SK-N-SH (cell line): ENCODE measurements at regions not wholly inside any gene's neighbourhood (a gene's known extent, or its start where the extent isn't known, plus 50 kb on each side); places are given as distances from the start of the nearest gene placed in this dataset.

Source experiments
- CTCF ChIA-PET: fragments of 300-600, 350-600 bp; formaldehyde crosslinking; extraction: SDS; loops from one replicate; lab custom pipeline; 2021; lab: Yijun Ruan, JAX
- POLR2A ChIA-PET: fragments of 350-600 bp; sonication (Branson Sonifier 250); formaldehyde crosslinking; extraction: SDS; loops from one replicate; lab custom pipeline; 2020; ENCODE audit warnings: antibody characterized with exemption, inconsistent platforms; lab: Yijun Ruan, JAX
- DNase-seq: peaks from one replicate; pipeline ENCODE4 v3.0.0; 2012
- H2AFZ ChIP-seq: fragments of 200-600 bp; sonication (generic); 2 replicates; pipeline ENCODE4 v1.8.1; 2016; ENCODE audit warnings: antibody characterized with exemption, mild to moderate bottlenecking, low read depth
- H3F3A ChIP-seq: fragments of 200-600 bp; sonication (generic); replicated peaks from 2 replicates; pipeline ENCODE3; 2016; ENCODE audit warnings: antibody characterized with exemption, mild to moderate bottlenecking; ENCODE audit not compliant: insufficient read depth
- H3K27ac ChIP-seq, 2 experiments: fragments of 200-500 bp in 1 of 2; fragments of 200-600 bp in 1 of 2; sonication (Bioruptor generic) in 1 of 2; sonication (generic), shearing (Covaris generic) in 1 of 2; 2 replicates each; pipeline versions ENCODE4 v1.5.1 to v1.6.1; 2014 to 2016; ENCODE audit warnings: low read depth in 2 of 2, inconsistent platforms in 1 of 2, low read length in 1 of 2, mild to moderate bottlenecking in 1 of 2, mixed read lengths in 1 of 2
- H3K27me3 ChIP-seq: fragments of 200-600 bp; sonication (generic), shearing (Covaris generic); 2 replicates; pipeline ENCODE4 v1.6.1; 2016; ENCODE audit warnings: mixed run types; ENCODE audit not compliant: insufficient read depth
- H3K36me3 ChIP-seq, 2 experiments: fragments of 200-500 bp in 1 of 2; fragments of 200-600 bp in 1 of 2; sonication (Bioruptor generic) in 1 of 2; sonication (generic) in 1 of 2; replicated peaks in 1 of 2; 2 replicates each; pipeline versions ENCODE3 to v1.5.1; 2014 to 2016; ENCODE audit warnings: low read length in 1 of 2, mild to moderate bottlenecking in 1 of 2; ENCODE audit not compliant: insufficient read depth in 2 of 2, control insufficient read depth in 1 of 2
- H3K4me1 ChIP-seq, 2 experiments: fragments of 200-500 bp in 1 of 2; fragments of 200-600 bp in 1 of 2; sonication (Bioruptor generic) in 1 of 2; sonication (generic), shearing (Covaris generic) in 1 of 2; 2 replicates each; pipeline versions ENCODE4 v1.5.1 to v1.6.1; 2014 to 2016; ENCODE audit warnings: low read depth in 1 of 2, low read length in 1 of 2, mixed run types in 1 of 2; ENCODE audit not compliant: insufficient read depth in 2 of 2, control insufficient read depth in 1 of 2
- H3K4me2 ChIP-seq: fragments of 200-600 bp; sonication (generic), shearing (Covaris generic); 2 replicates; pipeline ENCODE4 v1.6.1; 2017; ENCODE audit warnings: mixed run types
- H3K4me3 ChIP-seq, 2 experiments: fragments of 200-500 bp in 1 of 2; fragments of 200-600 bp in 1 of 2; sonication (Bioruptor generic) in 1 of 2; sonication (generic), shearing (Covaris generic) in 1 of 2; 2 replicates each; pipeline versions ENCODE4 v1.5.1 to v1.8.1; 2014 to 2016; ENCODE audit warnings: low read depth in 2 of 2, inconsistent platforms in 1 of 2, low read length in 1 of 2, mild to moderate bottlenecking in 1 of 2, mixed read lengths in 1 of 2, moderate library complexity in 1 of 2
- H3K79me2 ChIP-seq: fragments of 200-600 bp; sonication (generic); 2 replicates; pipeline ENCODE4 v1.8.1; 2017; ENCODE audit warnings: mild to moderate bottlenecking; ENCODE audit not compliant: insufficient read depth
- H3K9ac ChIP-seq: fragments of 200-600 bp; sonication (generic); 2 replicates; pipeline ENCODE4 v1.6.1; 2017; ENCODE audit warnings: mixed run types
- H3K9me2 ChIP-seq: fragments of 200-600 bp; sonication (generic); 2 replicates; pipeline ENCODE4 v1.6.1; 2017; ENCODE audit warnings: mixed run types
- H3K9me3 ChIP-seq: fragments of 200-600 bp; sonication (generic); 2 replicates; pipeline ENCODE4 v1.6.1; 2017; ENCODE audit warnings: mixed run types, mild to moderate bottlenecking, moderate library complexity
- H4K20me1 ChIP-seq: fragments of 200-600 bp; sonication (generic); 2 replicates; pipeline ENCODE4 v1.6.1; 2017; ENCODE audit warnings: mild to moderate bottlenecking, mixed run types; ENCODE audit not compliant: insufficient read depth
- ELF1 ChIP-seq: IDR thresholded peaks from 2 replicates; pipeline ENCODE4 v1.4.0; 2012
- FOSL2 ChIP-seq: IDR thresholded peaks from 2 replicates; pipeline ENCODE4 v1.4.0; 2012; ENCODE audit warnings: low read depth, mild to moderate bottlenecking, moderate library complexity, borderline replicate concordance
- FOXJ3 ChIP-seq: sonication (generic); formaldehyde crosslinking; IDR thresholded peaks from 2 replicates; pipeline ENCODE4 v1.5.1; 2020; ENCODE audit warnings: mild to moderate bottlenecking, missing genetic modification reagents
- FOXM1 ChIP-seq: IDR thresholded peaks from 2 replicates; pipeline ENCODE4 v1.4.0; 2012; ENCODE audit warnings: low read depth, mild to moderate bottlenecking
- GABPA ChIP-seq: IDR thresholded peaks from 2 replicates; pipeline ENCODE4 v1.4.0; 2012; ENCODE audit warnings: low read depth, mild to moderate bottlenecking
- JUND ChIP-seq: IDR thresholded peaks from 2 replicates; pipeline ENCODE4 v1.4.0; 2012
- MAX ChIP-seq: IDR thresholded peaks from 2 replicates; pipeline ENCODE4 v1.4.0; 2012; ENCODE audit warnings: low read depth
- MEF2A ChIP-seq: IDR thresholded peaks from 2 replicates; pipeline ENCODE4 v1.4.0; 2012; ENCODE audit warnings: low read depth, borderline replicate concordance
- NFIC ChIP-seq: IDR thresholded peaks from 2 replicates; pipeline ENCODE4 v1.4.0; 2012; ENCODE audit warnings: borderline replicate concordance
- NRF1 ChIP-seq: IDR thresholded peaks from 2 replicates; pipeline ENCODE4 v1.6.1; 2012; ENCODE audit warnings: low read depth, mild to moderate bottlenecking, low read length
- POLR2AphosphoS5 ChIP-seq: IDR thresholded peaks from 2 replicates; pipeline ENCODE4 v1.6.1; 2012; ENCODE audit warnings: low read depth, low read length
- RCOR1 ChIP-seq: fragments of 150-350 bp; IDR thresholded peaks from 2 replicates; pipeline ENCODE4 v1.6.1; 2017; ENCODE audit warnings: antibody characterized with exemption, low read length
- RFX5 ChIP-seq: IDR thresholded peaks from 2 replicates; pipeline ENCODE4 v1.6.1; 2012; ENCODE audit warnings: mild to moderate bottlenecking, improper control_type of control experiment, low read length
- SMC3 ChIP-seq: IDR thresholded peaks from 2 replicates; pipeline ENCODE4 v1.6.1; 2012; ENCODE audit warnings: low read depth, low read length, improper control_type of control experiment
- TAF1 ChIP-seq: IDR thresholded peaks from 2 replicates; pipeline ENCODE4 v1.6.1; 2012; ENCODE audit warnings: low read depth, mild to moderate bottlenecking, low read length, moderate library complexity, borderline replicate concordance
- TCF12 ChIP-seq: IDR thresholded peaks from 2 replicates; pipeline ENCODE4 v1.4.0; 2012
- USF1 ChIP-seq: IDR thresholded peaks from 2 replicates; pipeline ENCODE4 v1.4.0; 2012; ENCODE audit warnings: low read depth, borderline replicate concordance
- USF2 ChIP-seq: fragments of 150-350 bp; IDR thresholded peaks from 2 replicates; pipeline ENCODE4 v1.6.1; 2017; ENCODE audit warnings: antibody characterized with exemption, low read length, low read depth, borderline replicate concordance
- whole genome bisulfite sequencing: methylation state at CpG from one replicate; pipeline ENCODE4 v1.1.6; 2017; ENCODE audit warnings: low lambda C conversion rate; 5-methylcytosine and 5-hydroxymethylcytosine counted together
- TF ChIP-seq, protein P1 (sequence below): IDR thresholded peaks from 2 replicates; pipeline ENCODE4 v1.6.1; 2012; ENCODE audit warnings: mild to moderate bottlenecking, low read depth, low read length, moderate library complexity
- TF ChIP-seq, protein P2 (sequence below): IDR thresholded peaks from 2 replicates; pipeline ENCODE4; 2012
- TF ChIP-seq, protein P3 (sequence below): fragments of 150-350 bp; IDR thresholded peaks from 2 replicates; pipeline ENCODE4 v1.6.1; 2016; ENCODE audit warnings: mild to moderate bottlenecking, low read depth, low read length

GRCh38 chr5:108696951-108697715 lies 50.6 kb upstream of the FER start:
- Histone ChIP-seq H3K36me3 (no peaks in the 10 kb centered on the region), H3K27ac (no peak overlapping the region), H3K79me2 (no peaks in the 10 kb centered on the region), H3K9me2 (no peaks in the 10 kb centered on the region), H3K9ac (no peak overlapping the region), H4K20me1 (no peaks in the 10 kb centered on the region), H2AFZ (no peak overlapping the region), H3K4me2 (no peak overlapping the region), H3K9me3 (no peaks in the 10 kb centered on the region), H3F3A (no peaks in the 10 kb centered on the region), H3K4me1 (no peaks in the 10 kb centered on the region), H3K4me3 (no peak overlapping the region), H3K27me3 (no peaks in the 10 kb centered on the region)
- DNase-seq = no peak
- no peak for TF ChIP-seq MAX
- TF ChIP-seq, protein P1, sequence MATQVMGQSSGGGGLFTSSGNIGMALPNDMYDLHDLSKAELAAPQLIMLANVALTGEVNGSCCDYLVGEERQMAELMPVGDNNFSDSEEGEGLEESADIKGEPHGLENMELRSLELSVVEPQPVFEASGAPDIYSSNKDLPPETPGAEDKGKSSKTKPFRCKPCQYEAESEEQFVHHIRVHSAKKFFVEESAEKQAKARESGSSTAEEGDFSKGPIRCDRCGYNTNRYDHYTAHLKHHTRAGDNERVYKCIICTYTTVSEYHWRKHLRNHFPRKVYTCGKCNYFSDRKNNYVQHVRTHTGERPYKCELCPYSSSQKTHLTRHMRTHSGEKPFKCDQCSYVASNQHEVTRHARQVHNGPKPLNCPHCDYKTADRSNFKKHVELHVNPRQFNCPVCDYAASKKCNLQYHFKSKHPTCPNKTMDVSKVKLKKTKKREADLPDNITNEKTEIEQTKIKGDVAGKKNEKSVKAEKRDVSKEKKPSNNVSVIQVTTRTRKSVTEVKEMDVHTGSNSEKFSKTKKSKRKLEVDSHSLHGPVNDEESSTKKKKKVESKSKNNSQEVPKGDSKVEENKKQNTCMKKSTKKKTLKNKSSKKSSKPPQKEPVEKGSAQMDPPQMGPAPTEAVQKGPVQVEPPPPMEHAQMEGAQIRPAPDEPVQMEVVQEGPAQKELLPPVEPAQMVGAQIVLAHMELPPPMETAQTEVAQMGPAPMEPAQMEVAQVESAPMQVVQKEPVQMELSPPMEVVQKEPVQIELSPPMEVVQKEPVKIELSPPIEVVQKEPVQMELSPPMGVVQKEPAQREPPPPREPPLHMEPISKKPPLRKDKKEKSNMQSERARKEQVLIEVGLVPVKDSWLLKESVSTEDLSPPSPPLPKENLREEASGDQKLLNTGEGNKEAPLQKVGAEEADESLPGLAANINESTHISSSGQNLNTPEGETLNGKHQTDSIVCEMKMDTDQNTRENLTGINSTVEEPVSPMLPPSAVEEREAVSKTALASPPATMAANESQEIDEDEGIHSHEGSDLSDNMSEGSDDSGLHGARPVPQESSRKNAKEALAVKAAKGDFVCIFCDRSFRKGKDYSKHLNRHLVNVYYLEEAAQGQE = no peak
- no peak for TF ChIP-seq RFX5
- TF ChIP-seq TAF1 = no peak
- no peak for TF ChIP-seq NFIC
- TF ChIP-seq JUND = no peak
- TF ChIP-seq NRF1 = no peak
- no peak for TF ChIP-seq FOSL2
- TF ChIP-seq FOXM1 = no peak
- TF ChIP-seq, protein P2, sequence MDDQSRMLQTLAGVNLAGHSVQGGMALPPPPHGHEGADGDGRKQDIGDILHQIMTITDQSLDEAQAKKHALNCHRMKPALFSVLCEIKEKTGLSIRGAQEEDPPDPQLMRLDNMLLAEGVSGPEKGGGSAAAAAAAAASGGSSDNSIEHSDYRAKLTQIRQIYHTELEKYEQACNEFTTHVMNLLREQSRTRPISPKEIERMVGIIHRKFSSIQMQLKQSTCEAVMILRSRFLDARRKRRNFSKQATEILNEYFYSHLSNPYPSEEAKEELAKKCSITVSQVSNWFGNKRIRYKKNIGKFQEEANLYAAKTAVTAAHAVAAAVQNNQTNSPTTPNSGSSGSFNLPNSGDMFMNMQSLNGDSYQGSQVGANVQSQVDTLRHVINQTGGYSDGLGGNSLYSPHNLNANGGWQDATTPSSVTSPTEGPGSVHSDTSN = no peak
- TF ChIP-seq ELF1 = no peak
- no peak for TF ChIP-seq MEF2A
- ChIA-PET POLR2A (no interaction called here), CTCF (interaction anchor here (0.8 to 1.9 kb wide), 3 partner anchors 16 to 156 kb away, joined by 3 to 9 read pairs (median 3); no protein-coding TSS in a partner anchor)
- WGBS = 88% methylated on average over 2 of the region's 2 CpGs

- Histone ChIP-seq H2AFZ (no peak overlapping the region), H3K9me3 (no peaks in the 10 kb centered on the region), H3K27ac (no peak overlapping the region), H3K4me3 (no peak overlapping the region), H3F3A (no peaks in the 10 kb centered on the region), H3K36me3 (no peaks in the 10 kb centered on the region), H3K79me2 (no peaks in the 10 kb centered on the region), H3K27me3 (no peaks in the 10 kb centered on the region), H3K9ac (no peak overlapping the region), H4K20me1 (no peaks in the 10 kb centered on the region), H3K4me2 (no peak overlapping the region), H3K4me1 (no peaks in the 10 kb centered on the region), H3K9me2 (no peaks in the 10 kb centered on the region)
- WGBS = 56% methylated on average over 5 of the region's 5 CpGs
- DNase-seq = no peak
- POLR2A ChIA-PET = no interaction called here
- CTCF ChIA-PET = interaction anchor here (1.9 kb wide), 1 partner anchor 15 kb away, joined by 9 read pairs; no protein-coding TSS in a partner anchor
- TF ChIP-seq ELF1 (no peak), USF1 (no peak), GABPA (no peak), USF2 (no peak), FOSL2 (no peak), TCF12 (no peak), SMC3 (no peak), RCOR1 (no peak), FOXJ3 (CRISPR knock-in tag) (no peak), JUND (no peak), POLR2AphosphoS5 (no peak), NFIC (no peak), FOXM1 (no peak)
- TF ChIP-seq, protein P3, sequence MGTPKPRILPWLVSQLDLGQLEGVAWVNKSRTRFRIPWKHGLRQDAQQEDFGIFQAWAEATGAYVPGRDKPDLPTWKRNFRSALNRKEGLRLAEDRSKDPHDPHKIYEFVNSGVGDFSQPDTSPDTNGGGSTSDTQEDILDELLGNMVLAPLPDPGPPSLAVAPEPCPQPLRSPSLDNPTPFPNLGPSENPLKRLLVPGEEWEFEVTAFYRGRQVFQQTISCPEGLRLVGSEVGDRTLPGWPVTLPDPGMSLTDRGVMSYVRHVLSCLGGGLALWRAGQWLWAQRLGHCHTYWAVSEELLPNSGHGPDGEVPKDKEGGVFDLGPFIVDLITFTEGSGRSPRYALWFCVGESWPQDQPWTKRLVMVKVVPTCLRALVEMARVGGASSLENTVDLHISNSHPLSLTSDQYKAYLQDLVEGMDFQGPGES = no peak
These were observed 51.3 kb upstream of the FER start for GRCh38 chr5:108696407-108696806.
